GM10266 (cell line): ENCODE measurements at regions not wholly inside any gene's neighbourhood (a gene's known extent, or its start where the extent isn't known, plus 50 kb on each side); places are given as distances from the start of the nearest gene placed in this dataset.

Experiments used
- DNase-seq: peaks from one replicate; pipeline ENCODE4 v3.0.0; 2012; ENCODE audit errors: extremely low spot score
- CTCF ChIP-seq: IDR thresholded peaks from 2 replicates; pipeline ENCODE4 v1.5.1; 2012; ENCODE audit warnings: mild to moderate bottlenecking, low read depth; ENCODE audit not compliant: control insufficient read depth, insufficient read depth; ENCODE audit errors: missing control alignments

- no peak for DNase-seq
- no peak for TF ChIP-seq CTCF
Measured at GRCh38 chr7:85320699-85321476, 134.0 kb upstream of the SEMA3D start.

- no peak for DNase-seq
- TF ChIP-seq CTCF, result no peak
Measured at GRCh38 chr7:85316489-85316888, 129.6 kb upstream of the SEMA3D start.

GRCh38 chr7:85310301-85310700, 123.4 kb upstream of the SEMA3D start:
- TF ChIP-seq CTCF, result no peak
- no peak for DNase-seq

GRCh38 chr7:85306115-85306514, 119.3 kb upstream of the SEMA3D start:
- no peak for DNase-seq
- TF ChIP-seq CTCF, result no peak

GRCh38 chr7:85294176-85294575, 107.3 kb upstream of the SEMA3D start:
- DNase-seq, result no peak
- no peak for TF ChIP-seq CTCF

- TF ChIP-seq CTCF, result no peak
- DNase-seq, result no peak
Measured at GRCh38 chr7:85292908-85293576, 106.2 kb upstream of the SEMA3D start.

GRCh38 chr7:85290269-85290668, 103.4 kb upstream of the SEMA3D start:
- TF ChIP-seq CTCF, result no peak
- no peak for DNase-seq
